ENCODE measurements at regions not wholly inside any gene's neighbourhood (a gene's known extent, or its start where the extent isn't known, plus 50 kb on each side); places are given as distances from the start of the nearest gene placed in this dataset.

DNA sequence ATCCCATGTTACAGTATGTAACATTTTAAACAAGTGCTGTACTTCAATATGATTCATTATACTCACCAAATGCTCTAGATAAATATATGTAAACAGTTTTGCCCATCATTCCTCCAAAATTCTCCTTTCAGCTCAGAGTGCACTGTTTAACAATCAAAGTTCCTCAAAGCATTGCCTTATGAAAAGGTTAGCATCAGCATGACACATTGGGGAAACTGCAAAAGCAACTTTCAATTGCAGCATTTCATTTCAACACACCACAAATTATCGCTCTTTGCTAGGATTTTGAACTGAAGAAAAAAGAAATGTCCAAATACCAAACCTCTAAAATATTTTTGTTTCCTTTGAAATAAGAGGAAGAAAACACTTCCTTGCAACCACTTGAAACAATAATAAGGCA, 413.2 kb downstream of the FLRT2 start:
- ChIA-PET CTCF (no interaction called here), POLR2A (no interaction called here)
- Histone ChIP-seq H3K27me3 (ENCODE audit: control insufficient read depth in 1 of 2, insufficient read depth in 2 of 2, low read length in 2 of 2) (no peaks in the 10 kb centered on the region), H3K27ac (ENCODE audit: low read depth in 1 of 2, low read length in 2 of 2) (no peak overlapping the region), H3K9me3 (ENCODE audit: control insufficient read depth in 1 of 2, insufficient read depth in 1 of 2, low read length in 2 of 2) (peaks cover 4 to 5% of the 10 kb centered on the region in 2 experiments), H3K4me1 (ENCODE audit: insufficient read depth, low read length) (peaks cover 2% of the 10 kb centered on the region), H3K4me3 (ENCODE audit: low read length) (no peak overlapping the region), H3K36me3 (ENCODE audit: insufficient read depth, low read length) (no peaks in the 10 kb centered on the region)
- Mint-ChIP-seq H3K4me3 (no peak overlapping the region), H3K27ac (no peak overlapping the region), H3K9me3 (peaks cover 4% of the 10 kb centered on the region), H3K36me3 (ENCODE audit: low read depth) (peaks cover 37% of the 10 kb centered on the region), H3K4me1 (ENCODE audit: low read depth) (peaks cover 45% of the 10 kb centered on the region), H3K27me3 (no peaks in the 10 kb centered on the region)
- intact Hi-C loops (cut with DNase I, micrococcal nuclease), result no loop called here
- TF ChIP-seq, protein P1, sequence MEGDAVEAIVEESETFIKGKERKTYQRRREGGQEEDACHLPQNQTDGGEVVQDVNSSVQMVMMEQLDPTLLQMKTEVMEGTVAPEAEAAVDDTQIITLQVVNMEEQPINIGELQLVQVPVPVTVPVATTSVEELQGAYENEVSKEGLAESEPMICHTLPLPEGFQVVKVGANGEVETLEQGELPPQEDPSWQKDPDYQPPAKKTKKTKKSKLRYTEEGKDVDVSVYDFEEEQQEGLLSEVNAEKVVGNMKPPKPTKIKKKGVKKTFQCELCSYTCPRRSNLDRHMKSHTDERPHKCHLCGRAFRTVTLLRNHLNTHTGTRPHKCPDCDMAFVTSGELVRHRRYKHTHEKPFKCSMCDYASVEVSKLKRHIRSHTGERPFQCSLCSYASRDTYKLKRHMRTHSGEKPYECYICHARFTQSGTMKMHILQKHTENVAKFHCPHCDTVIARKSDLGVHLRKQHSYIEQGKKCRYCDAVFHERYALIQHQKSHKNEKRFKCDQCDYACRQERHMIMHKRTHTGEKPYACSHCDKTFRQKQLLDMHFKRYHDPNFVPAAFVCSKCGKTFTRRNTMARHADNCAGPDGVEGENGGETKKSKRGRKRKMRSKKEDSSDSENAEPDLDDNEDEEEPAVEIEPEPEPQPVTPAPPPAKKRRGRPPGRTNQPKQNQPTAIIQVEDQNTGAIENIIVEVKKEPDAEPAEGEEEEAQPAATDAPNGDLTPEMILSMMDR (IDR thresholded peaks at IDR 0.05), result no peak
- ATAC-seq (ENCODE audit: poor library complexity), result no peak
- peak in 3 of 14 experiments; percentile 1 to 23 (median 16) for DNase-seq

DNA sequence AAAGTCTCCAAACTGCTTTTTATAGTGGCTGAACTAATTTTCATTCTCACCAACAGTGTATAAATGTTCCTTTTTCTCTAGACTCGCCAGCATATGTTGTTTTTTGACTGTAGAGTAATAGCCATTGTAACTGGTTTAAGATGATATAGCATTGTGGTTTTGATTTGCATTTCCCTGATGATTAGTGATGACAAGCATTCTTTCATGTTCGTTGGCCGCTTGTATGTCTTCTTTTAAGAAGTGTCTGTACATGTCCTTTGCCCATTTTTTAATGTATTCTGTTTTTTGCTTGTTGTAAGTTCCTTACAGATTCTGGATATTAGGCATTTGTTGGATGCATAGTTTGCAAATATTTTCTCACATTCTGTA, 404.9 kb downstream of the FLRT2 start:
- intact Hi-C loops (cut with DNase I, micrococcal nuclease), result no loop called here
- ATAC-seq (ENCODE audit: poor library complexity) (peak; percentile 50), DNase-seq (peak in 3 of 14 experiments; percentile 52 to 56 (median 54))
- Histone ChIP-seq H3K27ac (ENCODE audit: low read depth in 1 of 2, low read length in 2 of 2) (peak overlapping the region; percentile 72 to 87), H3K9me3 (ENCODE audit: control insufficient read depth in 1 of 2, insufficient read depth in 1 of 2, low read length in 2 of 2) (peaks cover 4 to 8% of the 10 kb centered on the region in 2 experiments), H3K4me3 (ENCODE audit: low read length) (peak overlapping the region; percentile 79), H3K36me3 (ENCODE audit: insufficient read depth, low read length) (no peaks in the 10 kb centered on the region), H3K4me1 (ENCODE audit: insufficient read depth, low read length) (peaks cover 11% of the 10 kb centered on the region), H3K27me3 (ENCODE audit: control insufficient read depth in 1 of 2, insufficient read depth in 2 of 2, low read length in 2 of 2) (no peaks in the 10 kb centered on the region)
- TF ChIP-seq, protein P1 (IDR thresholded peaks at IDR 0.05), result no peak
- peak overlapping the region; percentile 90 for H3K4me3 Mint-ChIP-seq
- H3K27me3 Mint-ChIP-seq, result no peaks in the 10 kb centered on the region
- peaks cover 27% of the 10 kb centered on the region for H3K36me3 Mint-ChIP-seq (ENCODE audit: low read depth)
- H3K9me3 Mint-ChIP-seq, result peaks cover 8% of the 10 kb centered on the region
- POLR2A ChIA-PET, result no interaction called here
- H3K4me1 Mint-ChIP-seq (ENCODE audit: low read depth), result peaks cover 43% of the 10 kb centered on the region
- CTCF ChIA-PET, result no interaction called here
- peak overlapping the region; percentile 95 for H3K27ac Mint-ChIP-seq

DNA sequence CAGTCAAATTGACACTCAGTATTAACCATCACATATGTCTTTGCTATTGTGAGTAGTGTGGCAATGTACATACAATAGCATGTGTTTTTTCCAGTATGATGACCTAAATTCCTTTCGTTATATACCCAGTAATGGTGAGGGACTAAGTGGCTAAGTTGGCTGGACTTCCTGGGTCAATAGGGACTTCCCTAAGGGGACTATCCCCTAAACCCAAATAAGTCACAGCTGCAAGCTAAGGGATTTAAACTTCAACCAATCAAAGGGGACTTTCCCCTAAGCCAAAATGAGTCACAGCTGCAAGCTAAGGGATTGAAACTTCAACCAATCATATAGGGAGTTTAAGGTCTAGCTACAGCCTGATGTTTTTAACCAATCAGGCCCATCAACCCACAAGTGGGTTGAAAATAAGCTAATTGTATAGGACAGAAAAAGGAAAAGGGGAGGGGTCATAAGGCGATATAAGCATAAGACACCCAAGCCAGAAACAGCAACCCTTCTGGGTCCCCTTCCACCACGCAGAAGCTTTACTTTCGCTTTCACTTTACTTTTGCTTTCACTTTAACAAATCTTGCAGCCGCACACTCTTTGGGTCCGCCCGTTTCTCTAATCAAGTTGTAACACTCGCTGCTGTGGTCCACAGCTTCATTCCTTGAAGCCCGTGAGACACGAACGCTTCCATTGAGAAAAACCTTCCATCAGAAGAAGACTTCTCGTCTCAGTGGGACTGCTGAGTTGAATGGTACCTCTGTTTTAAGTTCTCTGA, 404.4 kb downstream of the FLRT2 start:
- Histone ChIP-seq H3K36me3 (ENCODE audit: insufficient read depth, low read length) (no peaks in the 10 kb centered on the region), H3K4me1 (ENCODE audit: insufficient read depth, low read length) (peaks cover 11% of the 10 kb centered on the region), H3K27me3 (ENCODE audit: control insufficient read depth in 1 of 2, insufficient read depth in 2 of 2, low read length in 2 of 2) (no peaks in the 10 kb centered on the region), H3K27ac (ENCODE audit: low read depth in 1 of 2, low read length in 2 of 2) (peak overlapping the region; percentile 72 to 87), H3K4me3 (ENCODE audit: low read length) (peak overlapping the region; percentile 79), H3K9me3 (ENCODE audit: control insufficient read depth in 1 of 2, insufficient read depth in 1 of 2, low read length in 2 of 2) (peaks cover 4 to 8% of the 10 kb centered on the region in 2 experiments)
- peak overlapping the region; percentile 95 for H3K27ac Mint-ChIP-seq
- intact Hi-C loops (cut with DNase I, micrococcal nuclease), result no loop called here
- H3K27me3 Mint-ChIP-seq, result no peaks in the 10 kb centered on the region
- TF ChIP-seq, protein P1 (IDR thresholded peaks at IDR 0.05), result no peak
- H3K36me3 Mint-ChIP-seq (ENCODE audit: low read depth), result peaks cover 24% of the 10 kb centered on the region
- peaks cover 43% of the 10 kb centered on the region for H3K4me1 Mint-ChIP-seq (ENCODE audit: low read depth)
- POLR2A ChIA-PET, result no interaction called here
- CTCF ChIA-PET, result no interaction called here
- DNase-seq (peak; percentile 23 to 94 (median 40)), ATAC-seq (ENCODE audit: poor library complexity) (peak; percentile 86)
- H3K4me3 Mint-ChIP-seq, result peak overlapping the region; percentile 90
- H3K9me3 Mint-ChIP-seq, result peaks cover 8% of the 10 kb centered on the region
